ENCODE measurements at regions not wholly inside any gene's neighbourhood (a gene's known extent, or its start where the extent isn't known, plus 50 kb on each side); places are given as distances from the start of the nearest gene placed in this dataset.

DNA sequence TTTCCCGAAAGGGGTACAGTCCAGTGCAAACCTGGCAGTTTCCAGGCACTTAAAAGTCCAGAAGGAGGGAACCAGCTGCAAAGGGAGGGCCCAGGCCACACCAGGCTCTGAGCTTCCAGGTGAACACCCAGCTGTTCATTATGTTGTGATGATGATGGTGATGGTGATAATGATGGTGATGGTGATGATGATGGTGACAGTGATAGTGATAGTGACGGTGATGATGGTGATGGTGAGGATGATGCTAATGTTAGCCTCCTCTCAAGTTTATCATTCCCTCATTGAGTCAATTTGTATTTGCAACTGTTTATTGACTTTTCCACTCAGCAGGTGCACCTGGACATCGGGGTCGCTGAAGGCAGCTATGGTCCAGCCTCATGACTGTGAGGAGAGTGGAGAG, 199.4 kb upstream of the ID2 start:
- no peak overlapping the region for H3K4me3 ChIP-seq (ENCODE audit: low read depth in 1 of 3, low read length in 3 of 3)
- no peak for TF ChIP-seq FOXA2 (IDR thresholded peaks at IDR 0.05)
- TF ChIP-seq, protein P1, sequence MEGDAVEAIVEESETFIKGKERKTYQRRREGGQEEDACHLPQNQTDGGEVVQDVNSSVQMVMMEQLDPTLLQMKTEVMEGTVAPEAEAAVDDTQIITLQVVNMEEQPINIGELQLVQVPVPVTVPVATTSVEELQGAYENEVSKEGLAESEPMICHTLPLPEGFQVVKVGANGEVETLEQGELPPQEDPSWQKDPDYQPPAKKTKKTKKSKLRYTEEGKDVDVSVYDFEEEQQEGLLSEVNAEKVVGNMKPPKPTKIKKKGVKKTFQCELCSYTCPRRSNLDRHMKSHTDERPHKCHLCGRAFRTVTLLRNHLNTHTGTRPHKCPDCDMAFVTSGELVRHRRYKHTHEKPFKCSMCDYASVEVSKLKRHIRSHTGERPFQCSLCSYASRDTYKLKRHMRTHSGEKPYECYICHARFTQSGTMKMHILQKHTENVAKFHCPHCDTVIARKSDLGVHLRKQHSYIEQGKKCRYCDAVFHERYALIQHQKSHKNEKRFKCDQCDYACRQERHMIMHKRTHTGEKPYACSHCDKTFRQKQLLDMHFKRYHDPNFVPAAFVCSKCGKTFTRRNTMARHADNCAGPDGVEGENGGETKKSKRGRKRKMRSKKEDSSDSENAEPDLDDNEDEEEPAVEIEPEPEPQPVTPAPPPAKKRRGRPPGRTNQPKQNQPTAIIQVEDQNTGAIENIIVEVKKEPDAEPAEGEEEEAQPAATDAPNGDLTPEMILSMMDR (IDR thresholded peaks at IDR 0.05; ENCODE audit: low read depth, low read length, missing input control), result no peak
- no peak for TF ChIP-seq EGR1 (IDR thresholded peaks at IDR 0.05; ENCODE audit: low read depth in 2 of 2)
- TF ChIP-seq HNF4A (conservative IDR thresholded peaks at IDR 0.05), result no peak
- TF ChIP-seq RXRA (IDR thresholded peaks at IDR 0.05), result no peak
- TF ChIP-seq RAD21 (IDR thresholded peaks at IDR 0.05), result no peak
- no peak for TF ChIP-seq TAF1 (conservative IDR thresholded peaks at IDR 0.05)
- TF ChIP-seq JUND (IDR thresholded peaks at IDR 0.05), result no peak
- TF ChIP-seq, protein P2, sequence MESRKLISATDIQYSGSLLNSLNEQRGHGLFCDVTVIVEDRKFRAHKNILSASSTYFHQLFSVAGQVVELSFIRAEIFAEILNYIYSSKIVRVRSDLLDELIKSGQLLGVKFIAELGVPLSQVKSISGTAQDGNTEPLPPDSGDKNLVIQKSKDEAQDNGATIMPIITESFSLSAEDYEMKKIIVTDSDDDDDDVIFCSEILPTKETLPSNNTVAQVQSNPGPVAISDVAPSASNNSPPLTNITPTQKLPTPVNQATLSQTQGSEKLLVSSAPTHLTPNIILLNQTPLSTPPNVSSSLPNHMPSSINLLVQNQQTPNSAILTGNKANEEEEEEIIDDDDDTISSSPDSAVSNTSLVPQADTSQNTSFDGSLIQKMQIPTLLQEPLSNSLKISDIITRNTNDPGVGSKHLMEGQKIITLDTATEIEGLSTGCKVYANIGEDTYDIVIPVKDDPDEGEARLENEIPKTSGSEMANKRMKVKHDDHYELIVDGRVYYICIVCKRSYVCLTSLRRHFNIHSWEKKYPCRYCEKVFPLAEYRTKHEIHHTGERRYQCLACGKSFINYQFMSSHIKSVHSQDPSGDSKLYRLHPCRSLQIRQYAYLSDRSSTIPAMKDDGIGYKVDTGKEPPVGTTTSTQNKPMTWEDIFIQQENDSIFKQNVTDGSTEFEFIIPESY (IDR thresholded peaks at IDR 0.05), result no peak
- TF ChIP-seq, protein P3, sequence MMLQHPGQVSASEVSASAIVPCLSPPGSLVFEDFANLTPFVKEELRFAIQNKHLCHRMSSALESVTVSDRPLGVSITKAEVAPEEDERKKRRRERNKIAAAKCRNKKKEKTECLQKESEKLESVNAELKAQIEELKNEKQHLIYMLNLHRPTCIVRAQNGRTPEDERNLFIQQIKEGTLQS (IDR thresholded peaks at IDR 0.05), result no peak
- TF ChIP-seq, protein P4, sequence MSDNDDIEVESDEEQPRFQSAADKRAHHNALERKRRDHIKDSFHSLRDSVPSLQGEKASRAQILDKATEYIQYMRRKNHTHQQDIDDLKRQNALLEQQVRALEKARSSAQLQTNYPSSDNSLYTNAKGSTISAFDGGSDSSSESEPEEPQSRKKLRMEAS (IDR thresholded peaks at IDR 0.05), result no peak
- TF ChIP-seq HNF4G (IDR thresholded peaks at IDR 0.05), result no peak
- TF ChIP-seq NR2F2 (IDR thresholded peaks at IDR 0.05), result no peak
- TF ChIP-seq, protein P5, sequence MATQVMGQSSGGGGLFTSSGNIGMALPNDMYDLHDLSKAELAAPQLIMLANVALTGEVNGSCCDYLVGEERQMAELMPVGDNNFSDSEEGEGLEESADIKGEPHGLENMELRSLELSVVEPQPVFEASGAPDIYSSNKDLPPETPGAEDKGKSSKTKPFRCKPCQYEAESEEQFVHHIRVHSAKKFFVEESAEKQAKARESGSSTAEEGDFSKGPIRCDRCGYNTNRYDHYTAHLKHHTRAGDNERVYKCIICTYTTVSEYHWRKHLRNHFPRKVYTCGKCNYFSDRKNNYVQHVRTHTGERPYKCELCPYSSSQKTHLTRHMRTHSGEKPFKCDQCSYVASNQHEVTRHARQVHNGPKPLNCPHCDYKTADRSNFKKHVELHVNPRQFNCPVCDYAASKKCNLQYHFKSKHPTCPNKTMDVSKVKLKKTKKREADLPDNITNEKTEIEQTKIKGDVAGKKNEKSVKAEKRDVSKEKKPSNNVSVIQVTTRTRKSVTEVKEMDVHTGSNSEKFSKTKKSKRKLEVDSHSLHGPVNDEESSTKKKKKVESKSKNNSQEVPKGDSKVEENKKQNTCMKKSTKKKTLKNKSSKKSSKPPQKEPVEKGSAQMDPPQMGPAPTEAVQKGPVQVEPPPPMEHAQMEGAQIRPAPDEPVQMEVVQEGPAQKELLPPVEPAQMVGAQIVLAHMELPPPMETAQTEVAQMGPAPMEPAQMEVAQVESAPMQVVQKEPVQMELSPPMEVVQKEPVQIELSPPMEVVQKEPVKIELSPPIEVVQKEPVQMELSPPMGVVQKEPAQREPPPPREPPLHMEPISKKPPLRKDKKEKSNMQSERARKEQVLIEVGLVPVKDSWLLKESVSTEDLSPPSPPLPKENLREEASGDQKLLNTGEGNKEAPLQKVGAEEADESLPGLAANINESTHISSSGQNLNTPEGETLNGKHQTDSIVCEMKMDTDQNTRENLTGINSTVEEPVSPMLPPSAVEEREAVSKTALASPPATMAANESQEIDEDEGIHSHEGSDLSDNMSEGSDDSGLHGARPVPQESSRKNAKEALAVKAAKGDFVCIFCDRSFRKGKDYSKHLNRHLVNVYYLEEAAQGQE (IDR thresholded peaks at IDR 0.05), result no peak
- TF ChIP-seq GABPA (IDR thresholded peaks at IDR 0.05 in 1 of 2, conservative IDR thresholded peaks at IDR 0.05 in 1 of 2), result no peak
- no peak for TF ChIP-seq YY1 (IDR thresholded peaks at IDR 0.05)
- no peak for TF ChIP-seq FOXA1 (IDR thresholded peaks at IDR 0.05)
- TF ChIP-seq SP1 (IDR thresholded peaks at IDR 0.05), result no peak
- no peak overlapping the region for H3K27ac ChIP-seq (ENCODE audit: low read depth in 1 of 2, low read length in 2 of 2)
- H3K4me1 ChIP-seq (ENCODE audit: control insufficient read depth in 4 of 4, insufficient read depth in 4 of 4, low read length in 3 of 4), result peaks cover 3 to 14% (median 7%) of the 10 kb centered on the region in 4 donors
- H3K27me3 ChIP-seq (ENCODE audit: control insufficient read depth in 4 of 4, insufficient read depth in 4 of 4, low read length in 3 of 4), result no peaks in the 10 kb centered on the region
- no peak for DNase-seq (ENCODE audit: low spot score)
- no peaks in the 10 kb centered on the region for H3K9me3 ChIP-seq (ENCODE audit: control insufficient read depth in 4 of 4, low read length in 3 of 4)
- H3K36me3 ChIP-seq (ENCODE audit: control insufficient read depth in 4 of 4, insufficient read depth in 3 of 4, low read depth in 1 of 4, low read length in 3 of 4), result no peaks in the 10 kb centered on the region
- WGBS, result 75% methylated on average over 4 of the region's 4 CpGs
- H3K9ac ChIP-seq (ENCODE audit: low read depth in 1 of 2, low read length in 2 of 2), result no peak overlapping the region
